DND-41 (cell line): ENCODE measurements at regions not wholly inside any gene's neighbourhood (a gene's known extent, or its start where the extent isn't known, plus 50 kb on each side); places are given as distances from the start of the nearest gene placed in this dataset.

Experiments used
- ATAC-seq: fragments of 200-7000 bp; cut with Tn5 transposase; 3 replicates; pipeline ENCODE4 v1.9.1; 2021; ENCODE audit warnings: low read depth; ENCODE audit not compliant: insufficient read depth
- DNase-seq: peaks from one replicate; pipeline ENCODE4 v3.0.0-alpha.2; 2020
- H2AFZ ChIP-seq: 2 replicates; pipeline ENCODE4 v1.6.0; 2012; ENCODE audit warnings: low read depth, low read length
- H3K27ac ChIP-seq: 2 replicates; pipeline ENCODE4 v1.5.1; 2012; ENCODE audit warnings: low read length, inconsistent platforms
- H3K27me3 ChIP-seq: fragments of 200-600 bp; sonication (generic); 2 replicates; pipeline ENCODE4 v1.6.0; 2012; ENCODE audit warnings: low read length, mild to moderate bottlenecking, inconsistent platforms; ENCODE audit not compliant: insufficient read depth, poor library complexity
- H3K36me3 ChIP-seq: 2 replicates; pipeline ENCODE4 v1.5.1; 2012; ENCODE audit warnings: low read length, inconsistent platforms; ENCODE audit not compliant: insufficient read depth
- H3K4me1 ChIP-seq: 2 replicates; pipeline ENCODE4 v1.5.1; 2012; ENCODE audit warnings: mild to moderate bottlenecking, low read length; ENCODE audit not compliant: insufficient read depth
- H3K4me2 ChIP-seq: 2 replicates; pipeline ENCODE4 v1.6.0; 2012; ENCODE audit warnings: mild to moderate bottlenecking, moderate library complexity, low read length, inconsistent platforms; ENCODE audit not compliant: insufficient read depth
- H3K4me3 ChIP-seq, 2 experiments: fragments of 200-600 bp in 1 of 2; shearing (Covaris generic) in 1 of 2; 2 replicates each; pipeline ENCODE4 v1.5.1; 2012 to 2016; ENCODE audit warnings: inconsistent platforms in 2 of 2, low read length in 2 of 2, mild to moderate bottlenecking in 2 of 2, low read depth in 1 of 2, moderate library complexity in 1 of 2
- H3K79me2 ChIP-seq: 2 replicates; pipeline ENCODE4 v1.6.0; 2012; ENCODE audit warnings: low read length, inconsistent platforms; ENCODE audit not compliant: insufficient read depth
- H3K9ac ChIP-seq: 2 replicates; pipeline ENCODE4 v1.6.0; 2012; ENCODE audit warnings: low read depth, mild to moderate bottlenecking, inconsistent platforms, low read length, moderate library complexity
- H3K9me3 ChIP-seq: 2 replicates; pipeline ENCODE4 v1.5.1; 2012; ENCODE audit warnings: low read length, moderate library complexity, mild to moderate bottlenecking, inconsistent platforms; ENCODE audit not compliant: insufficient read depth, severe bottlenecking
- H4K20me1 ChIP-seq: 2 replicates; pipeline ENCODE4 v1.6.0; 2012; ENCODE audit warnings: low read length; ENCODE audit not compliant: insufficient read depth
- CTCF ChIP-seq: IDR thresholded peaks from 2 replicates; pipeline ENCODE4 v1.5.1; 2012; ENCODE audit warnings: borderline replicate concordance, low read length, moderate library complexity, mild to moderate bottlenecking; ENCODE audit not compliant: poor library complexity, severe bottlenecking; ENCODE audit errors: extremely low read depth
- EZH2 ChIP-seq: IDR thresholded peaks from 3 replicates; pipeline ENCODE4 v1.6.1; 2012; ENCODE audit warnings: borderline replicate concordance, low read depth, mild to moderate bottlenecking, moderate library complexity, low read length, inconsistent platforms; ENCODE audit not compliant: severe bottlenecking

- Histone ChIP-seq H3K4me1 (no peaks in the 10 kb centered on the region), H3K27ac (no peak overlapping the region), H3K9me3 (no peaks in the 10 kb centered on the region), H3K9ac (no peak overlapping the region), H4K20me1 (no peaks in the 10 kb centered on the region), H3K79me2 (no peaks in the 10 kb centered on the region; the same call in 1 of the 2 replicates), H2AFZ (no peak overlapping the region), H3K4me3 (no peak overlapping the region), H3K4me2 (no peak overlapping the region), H3K36me3 (peaks cover 28% of the 10 kb centered on the region; the same call in 1 of the 2 replicates), H3K27me3 (no peaks in the 10 kb centered on the region)
- DNase-seq (no peak), ATAC-seq (no peak)
- TF ChIP-seq CTCF: no peak
- no peak for TF ChIP-seq EZH2
Observed at GRCh38 chr13:73733706-73734105, 400.5 kb downstream of the KLF12 start.

DNA sequence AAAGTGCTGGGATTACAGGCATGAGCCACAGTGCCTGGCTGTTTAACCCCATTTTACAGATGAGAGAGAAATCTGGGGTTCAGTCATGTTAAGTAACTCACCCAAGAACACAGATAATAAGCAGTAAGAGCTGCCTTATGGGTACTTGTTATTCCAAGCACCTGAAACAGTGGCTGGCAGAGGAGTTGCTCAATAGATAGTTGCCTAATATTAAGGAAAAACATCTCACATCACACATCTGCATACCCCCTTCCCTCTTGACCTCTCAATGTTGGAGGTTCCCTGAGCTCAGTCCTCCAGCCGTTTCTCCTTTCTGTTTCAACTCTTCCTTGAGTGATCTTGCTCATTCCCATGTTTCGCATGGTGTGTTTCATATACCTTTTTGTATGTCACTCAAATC is 401.9 kb downstream of the KLF12 start:
- ATAC-seq (no peak), DNase-seq (no peak)
- Histone ChIP-seq H3K4me1 (no peaks in the 10 kb centered on the region), H4K20me1 (no peaks in the 10 kb centered on the region), H2AFZ (no peak overlapping the region), H3K36me3 (peaks cover 32% of the 10 kb centered on the region; the same call in 1 of the 2 replicates), H3K27me3 (no peaks in the 10 kb centered on the region), H3K9ac (no peak overlapping the region), H3K4me2 (no peak overlapping the region), H3K79me2 (no peaks in the 10 kb centered on the region), H3K4me3 (no peak overlapping the region), H3K27ac (no peak overlapping the region), H3K9me3 (no peaks in the 10 kb centered on the region)
- TF ChIP-seq CTCF (no peak), EZH2 (no peak)

DNA sequence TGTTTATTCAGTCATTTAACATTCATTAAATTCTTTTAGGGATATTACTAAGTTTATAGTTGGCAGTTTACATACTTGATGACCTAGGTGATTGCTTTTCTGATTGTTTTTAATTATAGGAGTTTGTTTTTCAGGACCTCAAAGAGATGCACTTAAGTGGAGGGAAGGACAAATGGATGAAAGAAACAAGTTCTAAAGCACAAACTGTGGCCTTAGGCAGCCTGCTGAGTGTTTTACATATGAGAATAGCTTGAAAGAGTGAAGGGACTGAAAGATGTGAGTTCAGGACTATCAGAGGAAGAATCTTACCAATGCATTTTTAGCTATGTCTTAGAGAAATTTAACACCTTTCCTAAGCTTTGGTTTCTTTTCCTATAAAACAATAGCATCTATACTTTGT is 402.6 kb downstream of the KLF12 start:
- Histone ChIP-seq H2AFZ (no peak overlapping the region), H3K79me2 (no peaks in the 10 kb centered on the region), H3K4me2 (no peak overlapping the region), H3K9me3 (no peaks in the 10 kb centered on the region), H3K4me1 (no peaks in the 10 kb centered on the region), H3K36me3 (peaks cover 31% of the 10 kb centered on the region; the same call in 1 of the 2 replicates), H3K4me3 (no peak overlapping the region), H3K27me3 (no peaks in the 10 kb centered on the region), H3K9ac (no peak overlapping the region), H3K27ac (no peak overlapping the region), H4K20me1 (no peaks in the 10 kb centered on the region)
- no peak for ATAC-seq
- no peak for DNase-seq
- no peak for TF ChIP-seq CTCF
- no peak for TF ChIP-seq EZH2

GRCh38 chr13:73730014-73730413 is 404.2 kb downstream of the KLF12 start:
- no peaks in the 10 kb centered on the region for H3K27me3 ChIP-seq
- no peaks in the 10 kb centered on the region for H3K9me3 ChIP-seq
- DNase-seq: no peak
- no peaks in the 10 kb centered on the region for H4K20me1 ChIP-seq
- no peak overlapping the region for H3K4me3 ChIP-seq
- H3K4me1 ChIP-seq: no peaks in the 10 kb centered on the region
- no peak overlapping the region for H3K27ac ChIP-seq
- no peak overlapping the region for H3K4me2 ChIP-seq
- ATAC-seq: no peak
- H3K9ac ChIP-seq: no peak overlapping the region
- H3K79me2 ChIP-seq: no peaks in the 10 kb centered on the region
- no peak overlapping the region for H2AFZ ChIP-seq
- TF ChIP-seq EZH2 (no peak), CTCF (no peak)
- H3K36me3 ChIP-seq: peaks cover 22% of the 10 kb centered on the region; the same call in 1 of the 2 replicates
